Left ventricle myocardium superior (tissue), 1 donor: ENCODE measurements at regions not wholly inside any gene's neighbourhood (a gene's known extent, or its start where the extent isn't known, plus 50 kb on each side); places are given as distances from the start of the nearest gene placed in this dataset.
A peak's percentile ranks its signal among the peaks of the same experiment; 100 is the strongest.
"Not testable (repeated sequence)": the region's sequence is repeated elsewhere in the genome, so short reads cannot be mapped to it uniquely, and the experiment has no call there.

Experiments
- ATAC-seq: fragments of 200-7000 bp; cut with Tn5 transposase; one replicate; pipeline ENCODE4 v1.9.1; 2020; ENCODE audit warnings: mild to moderate bottlenecking, moderate library complexity
- DNase-seq: peaks from one replicate; pipeline ENCODE4 v3.0.0-alpha.2; 2020
- intact Hi-C: fragments of 100-400 bp; cut with micrococcal nuclease; formaldehyde crosslinking; loops from one replicate; pipeline ENCODE4 v1.11.0; 2022
- donor health status: DM: no; HTN: yes; CAD: no; lungs with severe emphysema.

- ATAC-seq, DNase-seq, intact Hi-C loops: not testable (repeated sequence)
Observed at GRCh38 chrX:63198693-63199092, 152.4 kb downstream of the SPIN4 start.

- ATAC-seq, DNase-seq, intact Hi-C loops: not testable (repeated sequence)
Observed at GRCh38 chrX:63192366-63193041, 158.6 kb downstream of the SPIN4 start.

GRCh38 chrX:63186137-63186536 lies 165.0 kb downstream of the SPIN4 start:
- ATAC-seq (no peak), DNase-seq (no peak)
- intact Hi-C loops: no loop called here

GRCh38 chrX:63179852-63180251 lies 171.3 kb downstream of the SPIN4 start:
- intact Hi-C loops, ATAC-seq, DNase-seq: not testable (repeated sequence)

- ATAC-seq, DNase-seq, intact Hi-C loops: not testable (repeated sequence)
Observed at GRCh38 chrX:63176578-63176977, 174.6 kb downstream of the SPIN4 start.

GRCh38 chrX:63173841-63174718 lies 177.1 kb downstream of the SPIN4 start:
- intact Hi-C loops, DNase-seq: not testable (repeated sequence)
- ATAC-seq: peak; percentile 77

- DNase-seq, ATAC-seq, intact Hi-C loops: not testable (repeated sequence)
Observed at GRCh38 chrX:63169416-63169815, 181.7 kb downstream of the SPIN4 start.

GRCh38 chrX:63168949-63169348 lies 182.2 kb downstream of the SPIN4 start:
- DNase-seq, ATAC-seq, intact Hi-C loops: not testable (repeated sequence)

- intact Hi-C loops, ATAC-seq, DNase-seq: not testable (repeated sequence)
Observed at GRCh38 chrX:63167002-63167401, 184.1 kb downstream of the SPIN4 start.

GRCh38 chrX:63160994-63161393 lies 190.1 kb downstream of the SPIN4 start:
- DNase-seq, ATAC-seq, intact Hi-C loops: not testable (repeated sequence)

GRCh38 chrX:63160340-63160739 lies 190.8 kb downstream of the SPIN4 start:
- DNase-seq, intact Hi-C loops, ATAC-seq: not testable (repeated sequence)

GRCh38 chrX:63145526-63145925 lies 205.6 kb downstream of the SPIN4 start:
- intact Hi-C loops, ATAC-seq, DNase-seq: not testable (repeated sequence)

GRCh38 chrX:63142588-63142987 lies 208.5 kb downstream of the SPIN4 start:
- ATAC-seq, intact Hi-C loops: not testable (repeated sequence)

GRCh38 chrX:63135859-63136258 lies 215.3 kb downstream of the SPIN4 start:
- ATAC-seq, intact Hi-C loops, DNase-seq: not testable (repeated sequence)

More at GRCh38 chrX:63142588-63142987, 208.5 kb downstream of the SPIN4 start:
- not testable (repeated sequence) for DNase-seq

GRCh38 chrX:63128509-63128908 lies 222.6 kb downstream of the SPIN4 start:
- DNase-seq (no peak), ATAC-seq (no peak)
- intact Hi-C loops: no loop called here

GRCh38 chrX:63115196-63115595 lies 235.9 kb downstream of the SPIN4 start:
- ATAC-seq (no peak), DNase-seq (no peak)
- intact Hi-C loops: no loop called here

GRCh38 chrX:63101879-63102620 lies 249.1 kb downstream of the SPIN4 start:
- intact Hi-C loops: no loop called here
- no peak for ATAC-seq

GRCh38 chrX:63058204-63058603 lies 292.9 kb downstream of the SPIN4 start:
- no peak for DNase-seq
- intact Hi-C loops: no loop called here
- no peak for ATAC-seq

More at GRCh38 chrX:63101879-63102620, 249.1 kb downstream of the SPIN4 start:
- no peak for DNase-seq

- intact Hi-C loops: no loop called here
Observed at GRCh38 chrX:63050225-63050624, 300.9 kb downstream of the SPIN4 start.

More at GRCh38 chrX:63050225-63050624, 300.9 kb downstream of the SPIN4 start:
- no peak for DNase-seq
- ATAC-seq: no peak
